Hypothalamus (tissue), 51 donors: ENCODE measurements at regions not wholly inside any gene's neighbourhood (a gene's known extent, or its start where the extent isn't known, plus 50 kb on each side); places are given as distances from the start of the nearest gene placed in this dataset.
"Not testable (repeated sequence)": the region's sequence is repeated elsewhere in the genome, so short reads cannot be mapped to it uniquely, and the experiment has no call there.

Source experiments
- DNase-seq, 51 donors: peaks; one replicate each; lab custom pipeline; 2025; lab: John Stamatoyannopoulos, UW

- no peak for DNase-seq
These were observed 265.5 kb upstream of the ISX start for GRCh38 chr22:34800260-34800980.

GRCh38 chr22:34801221-34801620 lies 264.7 kb upstream of the ISX start:
- no peak for DNase-seq

- DNase-seq = no peak
These were observed 261.9 kb upstream of the ISX start for GRCh38 chr22:34804091-34804490.

- no peak for DNase-seq
These were observed 261.4 kb upstream of the ISX start for GRCh38 chr22:34804604-34805003.

GRCh38 chr22:34805771-34806170 lies 260.2 kb upstream of the ISX start:
- DNase-seq = no peak

- no peak for DNase-seq
These were observed 257.3 kb upstream of the ISX start for GRCh38 chr22:34808618-34809017.

- DNase-seq = no peak
These were observed 253.3 kb upstream of the ISX start for GRCh38 chr22:34812631-34813030.

- no peak for DNase-seq
These were observed 251.5 kb upstream of the ISX start for GRCh38 chr22:34814260-34815025.

GRCh38 chr22:34829485-34829884 lies 236.5 kb upstream of the ISX start:
- no peak for DNase-seq

- peak in 1 of 51 donors; percentile 1 for DNase-seq
These were observed 231.9 kb upstream of the ISX start for GRCh38 chr22:34834059-34834458.

GRCh38 chr22:34834541-34834940 lies 231.4 kb upstream of the ISX start:
- DNase-seq = not testable (repeated sequence)

GRCh38 chr22:34841331-34841771 lies 224.6 kb upstream of the ISX start:
- no peak for DNase-seq

- DNase-seq = no peak
These were observed 224.0 kb upstream of the ISX start for GRCh38 chr22:34841911-34842310.

- DNase-seq = no peak
These were observed 223.3 kb upstream of the ISX start for GRCh38 chr22:34842630-34843029.

GRCh38 chr22:34843743-34844142 lies 222.2 kb upstream of the ISX start:
- not testable (repeated sequence) for DNase-seq

- DNase-seq = no peak
These were observed 220.6 kb upstream of the ISX start for GRCh38 chr22:34845391-34845790.

- DNase-seq = no peak
These were observed 218.9 kb upstream of the ISX start for GRCh38 chr22:34847072-34847471.

GRCh38 chr22:34849965-34850364 lies 216.0 kb upstream of the ISX start:
- no peak for DNase-seq

- DNase-seq = no peak
These were observed 213.9 kb upstream of the ISX start for GRCh38 chr22:34851918-34852662.

- DNase-seq = no peak
These were observed 210.5 kb upstream of the ISX start for GRCh38 chr22:34855471-34855870.

- DNase-seq = no peak
These were observed 207.9 kb upstream of the ISX start for GRCh38 chr22:34858066-34858465.
